Dedifferentiated amniotic fluid mesenchymal stem cell (primary cell): ENCODE measurements at regions not wholly inside any gene's neighbourhood (a gene's known extent, or its start where the extent isn't known, plus 50 kb on each side); places are given as distances from the start of the nearest gene placed in this dataset.

ENCODE experiments used
- DNase-seq: peaks from one replicate; pipeline ENCODE4 v3.0.0-alpha.2; 2016; ENCODE audit errors: extremely low spot score

DNA sequence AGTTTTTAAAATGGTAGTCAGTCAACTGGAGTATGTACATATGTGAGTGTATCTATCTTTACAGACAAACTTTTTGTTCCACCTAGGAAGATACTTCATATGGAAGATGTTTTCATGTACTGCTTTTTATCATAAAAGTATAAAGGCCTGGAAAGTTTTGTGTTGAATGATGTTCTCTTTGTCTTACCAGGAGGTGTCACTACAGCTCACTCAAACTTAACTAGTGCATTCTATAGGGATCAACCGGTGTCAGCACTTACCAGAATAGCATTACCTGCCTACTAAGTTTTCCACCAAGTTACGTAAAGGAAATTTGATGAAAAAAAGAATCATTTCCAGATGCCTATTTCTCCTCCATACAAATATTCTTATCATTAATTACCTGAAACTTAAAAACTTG is 522.6 kb upstream of the SEMA6D start:
- DNase-seq: no peak

DNA sequence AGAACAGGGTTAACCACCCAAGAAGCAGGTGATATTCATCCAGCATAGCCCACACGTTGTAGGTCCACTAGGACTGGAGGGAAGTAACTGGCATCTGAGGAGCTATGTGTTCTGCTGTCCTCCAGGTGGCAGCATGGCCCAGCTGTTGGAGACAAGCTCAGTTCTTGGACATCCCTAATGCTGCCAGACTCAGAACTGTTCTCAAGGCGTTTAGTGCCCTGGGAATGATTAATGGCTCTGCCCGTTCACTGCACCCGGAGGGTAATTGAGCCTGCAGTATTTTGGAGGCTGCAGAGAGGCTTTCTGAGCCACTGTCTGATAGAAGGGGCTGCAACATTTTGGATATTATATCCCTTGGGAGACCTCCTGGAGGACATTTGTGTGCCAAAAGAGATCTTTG is 521.3 kb upstream of the SEMA6D start:
- peak; percentile 87 for DNase-seq

DNA sequence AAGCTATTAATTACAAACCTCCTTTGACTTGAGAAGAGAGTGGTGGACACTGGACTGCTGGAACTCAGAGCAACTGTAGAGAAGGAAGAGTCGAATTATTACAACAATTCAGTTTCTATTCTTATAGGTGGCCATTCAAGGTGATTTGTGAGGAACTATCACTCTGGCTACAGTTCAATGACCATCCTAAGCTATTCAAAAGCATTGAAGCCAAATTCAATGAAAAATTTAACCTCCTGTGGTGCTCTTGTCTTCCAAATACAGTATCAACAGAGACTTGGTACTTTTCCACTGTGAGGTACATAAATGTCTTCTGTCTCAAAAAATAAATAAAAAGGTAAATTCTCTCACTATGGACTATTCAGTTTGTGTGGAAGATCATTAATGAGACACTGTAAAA is 513.3 kb upstream of the SEMA6D start:
- no peak for DNase-seq

DNA sequence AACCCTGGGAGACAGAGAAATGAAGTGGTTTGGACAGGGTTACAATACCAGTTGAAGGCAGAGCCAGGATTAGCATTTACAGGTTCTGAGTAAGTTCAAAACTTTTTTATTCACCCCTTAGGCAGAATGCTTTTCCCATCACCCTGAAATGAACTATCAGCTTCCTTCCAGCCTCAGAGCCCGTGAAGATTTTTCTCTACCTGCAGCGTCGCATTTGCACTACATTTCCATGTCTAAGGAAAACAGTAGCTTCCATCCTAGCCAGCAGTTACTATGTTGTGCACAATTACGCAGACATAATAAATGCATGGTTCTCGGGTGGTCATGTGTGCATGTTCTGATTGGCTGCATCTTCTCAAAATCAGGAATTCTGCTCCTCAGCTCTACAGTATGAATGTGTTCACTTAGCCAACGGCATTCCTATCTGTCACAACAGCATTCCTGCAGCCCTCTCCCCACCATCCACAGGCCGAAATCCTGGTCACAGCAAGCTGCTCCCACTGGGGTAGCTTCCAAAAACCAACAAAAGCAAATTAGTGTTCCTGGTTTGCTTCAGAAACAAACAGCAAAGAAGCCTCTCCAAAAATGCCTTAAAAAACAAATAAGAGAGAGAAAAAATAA is 510.8 kb upstream of the SEMA6D start:
- no peak for DNase-seq

DNA sequence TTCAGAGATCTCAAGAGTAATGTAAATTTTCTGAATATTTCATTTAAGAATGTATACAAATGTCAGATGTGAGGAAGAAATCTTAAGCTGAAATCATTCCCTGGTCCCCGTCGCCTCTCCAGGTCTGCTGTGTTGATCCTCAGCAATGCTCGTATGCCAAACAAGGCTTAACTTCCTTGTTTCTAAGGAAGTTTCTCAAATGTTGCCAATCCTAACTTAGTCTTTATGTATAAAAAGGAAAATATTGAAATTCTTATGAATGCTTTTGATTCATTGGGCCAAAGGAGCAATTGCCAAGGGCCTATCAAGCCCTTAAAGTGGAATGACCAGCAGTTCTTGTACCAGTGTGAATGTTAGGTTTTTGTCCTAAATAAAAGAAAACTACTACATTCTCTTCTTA is 507.7 kb upstream of the SEMA6D start:
- no peak for DNase-seq

DNA sequence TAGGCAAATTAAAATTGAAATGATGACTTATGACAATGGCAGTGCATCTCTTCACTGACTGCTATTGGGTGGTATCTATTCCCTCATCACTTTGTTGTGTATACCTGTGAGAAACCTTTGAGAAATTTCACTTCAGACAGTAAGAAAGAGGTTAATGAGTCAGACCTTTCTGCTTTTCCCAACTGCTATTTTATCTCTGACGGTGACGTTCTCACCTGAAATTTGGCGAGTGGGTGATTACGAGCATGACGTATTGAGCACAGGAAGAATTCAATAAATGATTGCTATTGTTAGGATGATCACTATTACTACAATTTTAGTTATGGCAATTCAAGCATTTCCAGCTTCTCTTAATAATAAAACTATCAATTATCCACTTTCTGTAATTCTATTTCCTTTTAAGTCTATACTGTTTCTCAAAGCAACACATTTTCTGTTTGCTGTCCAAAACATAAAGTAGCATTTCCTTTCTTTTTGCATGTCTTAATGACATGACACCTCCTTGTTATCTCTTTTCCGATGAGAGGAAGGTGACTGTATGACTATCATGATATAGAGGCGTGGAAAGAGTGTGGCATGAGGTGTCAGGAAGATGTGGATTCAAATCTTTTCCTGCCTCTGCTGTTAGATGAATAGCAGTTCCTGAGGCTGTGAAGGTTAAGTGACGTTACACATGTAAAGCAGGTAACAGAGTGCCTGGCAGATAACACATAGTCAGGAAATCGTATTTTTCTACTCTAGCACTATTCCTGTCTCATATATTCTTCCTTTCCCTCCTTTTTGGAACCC is 504.9 kb upstream of the SEMA6D start:
- DNase-seq: no peak

DNA sequence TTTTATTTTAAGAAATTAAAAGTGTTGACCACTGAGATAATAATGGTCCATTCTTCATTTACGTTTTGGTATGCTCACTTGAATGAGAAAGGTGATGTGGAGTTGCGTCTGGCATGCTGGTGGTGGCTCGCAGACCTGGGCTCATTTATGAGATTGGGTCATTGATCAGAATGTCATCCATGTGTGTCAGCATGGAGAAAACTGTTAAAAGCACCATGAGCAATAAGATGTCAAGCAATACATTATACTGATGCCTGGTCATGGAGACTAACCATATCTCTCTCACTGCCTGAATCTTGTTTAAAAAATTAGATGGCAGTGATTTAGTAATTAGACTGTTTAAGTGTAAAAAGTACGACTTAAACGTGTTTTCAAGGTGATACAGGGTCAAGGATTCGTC is 503.4 kb upstream of the SEMA6D start:
- no peak for DNase-seq

DNA sequence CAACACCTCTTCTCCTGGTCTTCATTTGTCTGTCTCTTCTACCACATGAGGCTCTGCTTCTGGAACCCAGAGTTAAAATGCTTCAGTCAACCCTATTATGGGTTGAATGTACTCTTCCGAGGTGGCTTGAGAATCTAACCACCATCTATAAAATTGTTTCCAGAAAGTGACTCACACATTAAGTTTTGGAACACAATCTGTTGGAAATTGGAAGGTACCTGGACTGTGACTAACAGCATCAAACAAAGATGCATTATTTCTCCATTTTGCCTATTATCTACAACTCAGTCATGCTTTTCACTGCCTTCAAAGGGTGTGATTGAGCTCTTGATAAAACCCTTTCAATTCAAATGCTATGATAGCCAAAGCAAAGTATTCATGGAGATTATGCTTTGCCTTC is 499.0 kb upstream of the SEMA6D start:
- DNase-seq: no peak

DNA sequence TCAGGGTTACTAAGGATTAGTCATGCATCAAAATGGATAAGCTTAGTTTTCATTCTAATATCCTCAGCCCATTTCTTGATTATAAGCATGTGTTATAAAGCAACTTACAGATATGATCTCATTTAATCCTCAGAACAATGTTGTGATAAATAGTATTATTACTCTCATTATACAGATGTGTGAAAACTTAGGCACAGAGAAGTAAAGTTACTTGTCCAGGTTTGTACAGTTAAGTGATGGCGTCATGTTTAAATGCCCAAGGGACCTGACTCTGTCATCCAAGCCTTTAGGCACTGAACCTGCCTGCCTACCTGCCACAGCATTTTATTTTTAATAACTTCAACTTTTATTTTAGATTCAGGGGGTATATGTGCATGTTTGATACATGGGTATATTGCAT is 472.9 kb upstream of the SEMA6D start:
- no peak for DNase-seq

DNA sequence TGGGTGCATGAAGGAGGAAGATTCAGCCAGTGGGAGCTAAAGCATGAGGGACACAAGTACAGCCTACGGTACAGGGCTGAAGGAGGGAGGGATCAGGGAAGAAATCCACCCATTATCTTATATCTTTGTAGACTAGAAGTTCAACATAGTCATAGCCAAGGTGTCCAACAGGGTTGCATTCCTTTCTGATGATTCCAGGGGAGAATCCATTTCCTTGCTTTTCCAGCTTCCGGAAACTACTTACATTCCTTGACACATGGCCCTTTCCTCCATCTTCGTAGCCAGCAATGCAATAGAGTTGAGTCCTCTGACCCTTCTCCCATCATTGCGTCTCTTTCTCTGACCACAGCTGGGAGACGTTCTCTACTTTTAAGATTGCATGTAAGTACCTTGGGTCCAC is 471.0 kb upstream of the SEMA6D start:
- DNase-seq: no peak

DNA sequence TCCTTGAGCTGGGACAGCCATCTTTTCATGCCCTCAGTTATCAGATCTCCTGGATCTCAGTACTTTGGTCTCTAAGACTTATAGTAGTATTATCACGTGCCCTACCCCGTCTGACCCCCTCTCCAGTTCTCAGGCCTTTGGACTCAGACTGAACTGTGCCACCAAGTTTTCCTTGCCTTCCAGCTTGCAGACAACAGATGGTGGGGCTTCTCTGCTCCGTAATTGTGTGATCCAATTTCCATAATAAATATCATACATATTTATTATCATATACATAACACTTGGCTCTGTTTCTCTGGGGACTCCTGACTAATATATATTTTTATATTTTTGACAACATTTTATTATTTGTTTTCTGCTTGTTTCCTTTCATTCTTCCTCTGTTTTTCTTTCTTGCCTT is 458.8 kb upstream of the SEMA6D start:
- DNase-seq: no peak

DNA sequence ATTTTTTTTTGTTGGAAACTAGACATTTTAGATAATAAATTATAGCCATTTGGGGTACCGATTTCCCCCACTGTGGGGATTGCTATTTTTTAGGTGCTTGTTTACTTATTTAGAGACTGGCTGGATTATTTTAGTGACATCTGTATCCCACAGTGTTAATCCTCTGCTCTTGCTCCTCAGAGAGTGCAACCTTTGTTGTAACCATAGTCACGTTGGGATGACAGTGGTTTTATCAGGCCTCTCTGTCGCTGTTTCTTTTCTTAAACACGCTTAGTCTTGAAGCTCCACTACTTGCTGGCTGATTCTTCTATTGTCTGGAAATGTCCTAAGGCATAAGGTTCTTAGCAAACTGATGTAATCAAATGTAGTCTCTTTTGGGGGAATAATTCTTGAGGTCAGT is 451.6 kb upstream of the SEMA6D start:
- DNase-seq: no peak

DNA sequence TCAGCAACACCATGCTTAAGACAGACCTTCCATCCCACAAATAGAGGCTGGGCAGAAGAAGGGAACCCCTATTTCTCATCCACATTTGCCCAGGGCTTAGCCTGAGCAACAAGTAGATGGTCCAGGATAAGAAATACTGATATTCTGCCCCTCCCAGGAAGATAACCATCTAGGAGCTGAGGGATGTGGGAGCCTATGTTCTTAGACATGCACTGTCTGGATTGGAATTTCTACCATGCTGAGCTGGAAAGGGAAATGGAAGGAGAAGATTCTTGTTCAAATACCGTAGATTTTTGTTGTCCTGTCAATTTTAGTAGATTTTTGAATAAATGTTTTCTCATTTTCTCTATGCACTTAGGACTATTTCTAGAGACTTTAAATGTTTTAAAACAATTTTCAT is 450.7 kb upstream of the SEMA6D start:
- DNase-seq: no peak

DNA sequence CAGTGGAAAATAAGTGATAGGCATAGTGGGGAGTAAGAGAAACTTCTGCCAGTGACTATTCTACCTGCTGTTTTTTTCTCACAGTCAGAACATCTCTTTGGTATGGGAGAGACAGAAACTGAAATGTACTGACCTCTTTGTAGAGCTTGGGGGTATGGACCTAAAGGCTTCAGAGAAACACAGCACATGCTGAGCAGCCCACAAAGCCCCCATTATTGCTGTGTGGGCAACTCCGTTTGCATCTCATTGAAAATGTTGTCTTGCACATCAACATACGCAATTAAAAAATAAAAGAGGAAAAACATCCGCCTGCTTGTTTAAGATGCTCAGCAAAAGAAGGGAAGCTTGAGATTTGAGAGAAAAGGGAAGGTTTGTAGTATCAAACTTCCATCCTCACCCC is 443.4 kb upstream of the SEMA6D start:
- no peak for DNase-seq

DNA sequence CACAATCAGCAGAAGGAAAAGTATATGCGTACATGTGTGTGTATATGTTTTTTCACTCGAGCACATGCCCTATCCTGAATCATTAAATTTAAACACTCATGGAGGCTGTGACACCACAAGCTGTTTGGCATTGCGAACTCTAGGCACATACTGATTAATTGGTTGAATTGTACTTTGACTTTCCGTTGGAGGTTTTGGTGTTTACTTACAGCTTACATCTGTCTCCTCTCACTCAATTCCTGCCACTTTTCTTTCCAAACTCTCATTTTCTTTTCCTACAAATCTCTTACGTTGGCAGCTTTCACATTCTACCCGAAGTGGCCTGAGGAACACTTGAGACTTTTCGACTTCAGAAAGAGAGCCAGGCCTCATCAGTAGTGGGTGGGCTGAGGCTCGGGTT is 434.1 kb upstream of the SEMA6D start:
- no peak for DNase-seq

DNA sequence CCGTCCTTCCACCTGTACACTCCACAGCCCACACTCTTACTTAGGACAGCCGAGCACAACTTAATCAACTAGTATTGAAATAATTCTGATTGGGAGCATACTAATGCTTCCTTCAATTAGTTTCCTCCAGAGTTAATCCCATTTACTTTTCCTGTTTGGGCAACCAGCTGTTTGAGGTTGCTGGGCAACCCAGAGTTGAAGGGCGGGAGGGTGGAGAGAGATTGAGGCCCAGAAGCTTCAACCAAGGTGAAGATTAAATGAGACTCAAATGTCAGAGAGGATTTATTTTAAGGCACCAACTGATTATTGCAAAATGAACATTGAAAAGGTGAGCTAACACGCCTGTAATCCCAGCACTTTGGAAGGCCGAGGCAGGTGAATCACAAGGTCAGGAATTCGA is 428.5 kb upstream of the SEMA6D start:
- no peak for DNase-seq

DNA sequence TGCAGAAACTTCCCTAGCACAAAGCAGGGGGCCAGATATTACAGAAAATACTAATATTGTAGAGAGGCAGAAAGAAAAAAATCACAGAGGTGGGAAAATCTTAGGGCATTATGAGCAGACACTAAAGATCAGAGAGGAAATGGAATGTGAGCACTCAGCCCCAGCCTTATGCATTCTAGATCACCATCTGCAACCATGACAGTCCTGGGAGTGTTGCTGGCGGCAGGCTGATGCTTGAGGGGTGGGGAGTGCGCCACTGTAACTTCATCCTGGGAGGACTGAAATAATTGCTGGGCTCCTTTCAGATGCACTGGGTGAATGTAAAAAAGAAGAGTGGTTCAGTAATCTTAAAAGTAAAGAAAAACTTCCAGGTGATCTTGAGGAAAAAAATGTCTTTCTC is 427.6 kb upstream of the SEMA6D start:
- no peak for DNase-seq

DNA sequence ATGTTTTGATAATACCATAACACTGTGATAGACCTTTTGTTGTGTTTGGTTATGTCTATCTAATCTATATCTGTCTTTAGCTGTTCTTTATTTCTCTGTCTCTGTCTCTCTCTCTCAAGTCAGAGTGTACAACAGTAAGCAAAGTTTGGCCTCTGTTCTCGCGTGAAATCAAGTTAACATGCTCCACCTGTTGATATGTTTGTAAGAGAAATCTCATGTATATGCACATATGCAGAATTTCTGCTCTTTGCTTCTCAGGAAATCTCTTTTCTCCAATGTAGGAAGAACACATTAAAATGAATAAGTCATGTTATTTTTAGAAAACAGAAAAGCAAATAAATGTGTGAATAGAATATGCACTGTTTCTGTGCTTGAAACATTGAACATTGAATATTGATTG is 425.5 kb upstream of the SEMA6D start:
- no peak for DNase-seq

DNA sequence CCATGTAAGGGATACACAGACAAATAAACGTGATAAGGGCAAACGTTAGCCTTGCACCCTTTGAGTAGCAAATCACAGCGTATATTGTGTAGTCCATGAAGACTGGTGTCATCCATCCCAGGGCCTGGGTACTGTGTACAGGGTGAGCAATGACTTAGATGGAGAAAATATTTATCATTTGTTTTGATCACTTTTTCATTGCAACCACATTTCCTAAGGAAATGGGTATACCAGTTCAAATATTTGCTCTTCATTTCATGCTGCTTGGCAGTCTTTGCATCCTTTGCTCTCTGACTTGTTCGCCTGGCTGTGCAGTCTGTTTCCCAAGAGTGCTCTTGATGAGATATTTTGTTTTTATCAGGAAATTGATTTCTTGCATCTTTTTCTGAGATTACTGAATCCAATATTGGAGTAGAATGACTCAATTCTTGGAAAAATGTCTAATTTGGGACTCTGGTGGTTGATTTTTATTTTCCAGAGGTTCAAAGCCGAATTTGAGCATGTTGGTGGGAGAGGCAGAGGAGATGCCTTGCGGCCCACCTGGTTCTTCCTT is 424.6 kb upstream of the SEMA6D start:
- DNase-seq: no peak

DNA sequence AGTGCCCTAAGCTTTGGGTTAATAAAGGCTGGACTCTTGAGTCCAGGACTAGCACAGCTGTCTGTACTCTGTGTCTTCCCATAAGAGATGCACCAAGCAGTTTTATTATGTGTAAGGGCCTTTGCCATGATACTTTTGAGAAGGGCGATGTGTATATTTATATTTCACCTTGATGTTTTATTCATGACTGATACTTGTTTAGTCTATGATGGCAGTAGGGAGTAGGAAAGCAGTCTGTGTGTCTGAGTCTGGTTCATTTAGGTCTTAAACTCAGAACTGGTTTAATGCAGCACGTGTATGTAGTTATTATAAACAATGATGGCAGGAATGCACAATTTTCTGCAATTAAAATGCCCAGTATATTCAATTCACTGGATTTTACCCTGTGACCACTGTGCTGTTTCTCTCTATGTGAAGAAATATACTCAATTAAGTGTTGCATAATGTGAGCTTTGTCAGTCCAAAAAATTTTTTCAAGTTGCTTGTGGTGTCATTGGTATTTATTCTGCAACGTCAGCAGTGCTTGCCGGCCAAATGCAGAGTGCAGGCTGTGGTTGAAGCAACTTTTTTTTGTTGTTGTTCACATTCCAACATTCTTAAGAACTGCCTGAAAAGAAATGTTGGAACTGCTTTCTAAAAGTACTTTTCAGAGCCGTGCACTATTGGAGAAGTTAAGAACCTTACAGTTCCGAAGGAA is 423.7 kb upstream of the SEMA6D start:
- DNase-seq: peak; percentile 98

DNA sequence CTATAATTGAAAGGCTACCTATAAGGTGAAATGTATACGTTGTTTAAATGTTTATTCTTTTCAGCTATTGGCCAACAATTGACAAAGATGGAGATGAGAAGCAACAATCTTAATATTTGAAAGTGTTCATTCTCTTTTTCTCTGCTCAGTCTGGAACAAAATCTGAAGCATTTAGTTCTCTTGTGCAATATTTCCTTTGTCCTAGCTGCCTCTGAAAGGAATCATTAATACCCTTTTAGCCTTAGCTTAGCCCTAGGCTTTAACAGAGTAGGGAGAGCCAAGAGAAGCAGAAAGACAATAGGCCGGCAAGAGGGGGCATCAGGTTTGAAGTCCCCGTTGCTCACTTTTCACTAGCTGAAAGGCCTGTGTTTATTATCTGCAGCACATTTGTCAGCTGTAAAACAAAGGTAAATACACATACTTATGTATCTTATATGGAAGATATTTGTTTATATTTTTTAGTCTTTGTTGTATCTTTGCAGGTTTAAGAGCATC is 422.5 kb upstream of the SEMA6D start:
- no peak for DNase-seq

DNA sequence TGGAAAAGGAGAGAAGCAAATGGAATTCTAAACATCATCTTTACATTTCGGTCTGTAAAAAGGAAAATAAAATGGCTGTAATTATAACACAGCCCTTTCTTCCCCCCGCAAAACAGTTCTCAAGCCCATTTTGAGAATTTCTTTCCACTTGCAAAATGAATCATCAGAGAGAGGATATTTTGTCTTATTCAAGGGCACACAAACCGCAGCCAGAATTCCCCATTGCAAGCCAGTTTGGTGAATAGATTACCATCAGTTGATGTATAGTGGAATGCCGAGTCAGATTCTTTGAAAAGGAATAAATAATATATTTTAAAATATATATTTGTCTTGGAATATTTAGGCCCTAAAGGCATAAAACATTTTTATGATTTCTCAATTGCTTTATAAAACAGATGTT is 420.4 kb upstream of the SEMA6D start:
- DNase-seq: no peak
